ENCODE measurements at regions not wholly inside any gene's neighbourhood (a gene's known extent, or its start where the extent isn't known, plus 50 kb on each side); places are given as distances from the start of the nearest gene placed in this dataset.

DNA sequence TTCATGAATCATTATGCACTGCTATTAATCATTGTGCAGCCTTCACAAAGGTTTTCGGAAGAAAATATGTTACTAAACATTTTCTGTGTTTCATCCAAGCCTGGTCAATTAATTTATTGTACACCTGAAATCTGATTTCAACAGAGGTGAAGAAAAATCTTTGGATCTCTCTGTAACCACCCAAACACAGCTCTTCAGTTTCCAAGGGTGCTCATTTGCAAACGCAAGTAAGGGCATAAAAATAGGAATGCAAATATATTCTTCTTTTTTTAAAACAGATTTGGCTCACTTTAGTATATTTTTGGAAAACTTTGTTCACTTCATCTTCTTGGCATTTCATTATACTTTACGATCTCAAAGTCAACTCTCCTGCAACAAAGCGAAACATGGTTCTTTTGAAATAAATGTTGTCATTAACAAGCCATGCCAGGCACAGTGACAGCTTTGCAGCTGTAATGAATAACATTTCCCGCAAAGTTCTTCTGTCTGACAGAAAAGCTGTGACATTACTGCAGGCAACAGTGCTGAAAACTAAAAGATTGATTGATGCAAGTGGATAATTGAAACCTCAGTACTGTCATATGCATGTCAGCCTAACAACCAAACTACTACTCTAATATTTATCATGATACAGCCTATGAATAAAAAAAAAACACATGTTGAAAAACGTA lies 348.3 kb downstream of the FRK start:
- Mint-ChIP-seq H3K36me3 (no peaks in the 10 kb centered on the region), H3K4me3 (no peak overlapping the region), H3K4me1 (no peaks in the 10 kb centered on the region), H3K9me3 (no peaks in the 10 kb centered on the region), H3K27ac (no peak overlapping the region), H3K27me3 (no peaks in the 10 kb centered on the region)

DNA sequence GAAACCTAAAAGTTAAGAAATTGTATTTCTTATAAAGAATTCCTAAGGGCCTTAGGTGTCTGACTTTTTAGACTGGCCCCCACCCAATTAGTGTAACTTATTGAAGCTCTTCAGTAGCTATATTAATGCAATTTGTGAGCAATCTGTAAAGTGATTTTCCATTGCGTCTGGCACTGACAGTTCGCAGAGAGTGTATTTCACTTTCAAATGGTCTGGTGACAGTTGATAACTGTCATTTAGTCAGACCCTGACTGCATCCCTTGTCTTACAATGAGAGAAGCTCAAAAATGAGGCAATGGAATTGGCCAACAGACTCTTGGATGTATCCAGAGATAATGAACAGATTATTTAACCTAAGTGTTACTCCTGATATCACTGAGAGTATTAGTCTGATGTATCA lies 351.8 kb downstream of the FRK start:
- Mint-ChIP-seq H3K9me3 (no peaks in the 10 kb centered on the region), H3K27ac (no peak overlapping the region), H3K36me3 (no peaks in the 10 kb centered on the region), H3K4me1 (no peaks in the 10 kb centered on the region), H3K4me3 (no peak overlapping the region), H3K27me3 (no peaks in the 10 kb centered on the region)

DNA sequence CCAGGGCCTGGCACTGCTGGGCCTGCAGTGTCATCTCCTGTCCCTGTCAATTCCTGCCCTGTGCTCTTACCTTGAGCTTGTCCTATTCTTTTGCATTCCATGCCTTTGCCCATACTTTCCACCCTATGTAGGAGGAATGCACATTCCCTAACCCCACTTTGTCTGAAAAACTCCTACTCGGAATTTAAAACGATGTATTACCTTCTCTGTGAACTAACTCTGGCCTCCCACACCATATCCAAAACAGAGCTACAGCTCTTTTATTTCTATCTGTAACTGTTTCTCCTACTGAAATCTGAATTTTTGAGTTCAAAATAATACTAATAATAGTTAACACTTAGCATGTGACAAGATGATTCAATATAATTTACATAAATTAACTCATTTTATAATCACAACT lies 353.7 kb downstream of the FRK start:
- Mint-ChIP-seq H3K4me1 (no peaks in the 10 kb centered on the region), H3K36me3 (no peaks in the 10 kb centered on the region), H3K9me3 (peaks cover 7% of the 10 kb centered on the region), H3K27me3 (no peaks in the 10 kb centered on the region), H3K4me3 (no peak overlapping the region), H3K27ac (no peak overlapping the region)

DNA sequence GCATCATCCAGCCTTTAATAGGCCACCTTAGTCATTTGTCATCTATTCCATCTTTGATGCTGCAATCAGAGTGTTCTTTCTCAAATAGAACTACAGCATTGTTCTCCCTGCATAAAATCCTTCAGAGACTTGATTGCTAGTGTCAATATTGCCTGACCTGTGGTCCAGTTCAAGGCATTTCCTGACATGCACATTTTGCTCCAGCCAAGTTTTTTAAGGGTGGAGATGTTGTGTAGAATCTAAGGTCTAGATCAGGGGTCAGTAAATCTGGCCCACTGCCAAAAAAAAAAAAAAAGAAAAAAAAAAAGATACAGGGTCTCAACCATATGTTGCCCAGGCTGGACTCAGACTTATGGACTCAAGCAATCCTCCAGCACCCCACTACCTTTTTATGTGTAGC lies 354.4 kb downstream of the FRK start:
- Mint-ChIP-seq H3K4me1 (no peaks in the 10 kb centered on the region), H3K27ac (no peak overlapping the region), H3K4me3 (no peak overlapping the region), H3K36me3 (no peaks in the 10 kb centered on the region), H3K9me3 (peaks cover 12% of the 10 kb centered on the region), H3K27me3 (no peaks in the 10 kb centered on the region)

DNA sequence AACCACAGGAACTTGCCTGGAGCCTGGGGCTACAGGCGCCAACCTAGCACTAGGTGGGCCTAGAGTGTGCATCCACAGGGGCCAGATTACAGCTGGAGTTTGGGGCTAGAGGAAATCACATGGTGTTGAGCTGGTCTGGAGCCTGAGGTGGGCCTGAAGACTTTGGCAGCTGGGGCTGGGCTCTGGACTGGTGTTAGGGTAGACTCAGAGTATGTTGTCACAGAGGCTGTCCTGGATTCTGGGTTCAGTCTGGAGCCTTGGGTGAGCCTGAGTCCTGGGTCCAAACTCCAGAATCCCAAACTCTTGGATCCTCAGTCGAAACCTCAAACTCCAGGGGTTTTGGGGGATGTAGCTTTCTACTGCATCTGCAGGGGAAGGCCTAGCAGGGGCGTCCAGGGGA lies 356.7 kb downstream of the FRK start:
- Mint-ChIP-seq H3K27ac (no peak overlapping the region), H3K27me3 (no peaks in the 10 kb centered on the region)

DNA sequence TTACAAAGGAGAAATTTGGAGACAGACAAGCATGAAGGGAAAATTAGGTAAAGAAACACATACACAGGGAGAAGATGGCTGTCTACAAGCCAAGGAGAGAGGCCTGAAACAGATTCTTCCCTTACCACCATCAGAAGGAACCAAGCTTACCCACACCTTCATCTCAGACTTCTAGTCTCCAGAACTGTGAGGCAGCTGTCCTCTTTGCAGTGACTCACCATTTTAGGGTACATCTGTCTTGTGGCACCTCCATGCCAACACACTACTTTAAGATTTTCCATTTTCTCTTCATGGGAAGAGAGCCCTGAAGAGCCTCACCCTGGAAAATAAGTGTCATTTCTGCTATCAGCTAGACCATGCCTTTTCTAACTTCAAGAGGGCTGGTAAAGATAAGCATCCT lies 369.3 kb downstream of the FRK start:
- H3K9me3 Mint-ChIP-seq, result peaks cover 10% of the 10 kb centered on the region
- H3K4me3 Mint-ChIP-seq, result no peak overlapping the region
- no peaks in the 10 kb centered on the region for H3K4me1 Mint-ChIP-seq

More for the DNA sequence above, 356.7 kb downstream of the FRK start:
- peaks cover 12% of the 10 kb centered on the region for H3K9me3 Mint-ChIP-seq
- H3K36me3 Mint-ChIP-seq, result no peaks in the 10 kb centered on the region
- no peak overlapping the region for H3K4me3 Mint-ChIP-seq
- H3K4me1 Mint-ChIP-seq, result no peaks in the 10 kb centered on the region

DNA sequence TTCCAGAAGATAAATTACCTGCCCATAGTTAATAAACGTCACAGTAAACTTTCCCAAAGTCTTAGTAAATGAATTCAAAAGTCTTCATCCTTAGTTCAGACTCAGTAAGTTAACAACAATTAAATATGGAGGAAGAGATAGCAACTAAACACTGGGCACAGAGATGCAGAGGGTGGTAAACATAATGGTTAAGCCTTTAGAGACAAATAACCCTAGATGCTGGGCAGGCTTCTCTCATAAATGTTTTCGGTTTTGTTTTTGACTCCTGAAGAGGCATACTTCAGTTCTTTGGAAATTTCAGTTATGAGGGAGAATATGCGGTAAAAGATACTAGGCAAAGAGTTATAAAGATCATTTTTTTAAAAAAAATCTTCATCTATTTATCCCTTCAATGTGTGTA lies 369.8 kb downstream of the FRK start:
- H3K27me3 Mint-ChIP-seq, result no peaks in the 10 kb centered on the region
- no peak overlapping the region for H3K27ac Mint-ChIP-seq
- no peak overlapping the region for H3K4me3 Mint-ChIP-seq
- H3K4me1 Mint-ChIP-seq, result no peaks in the 10 kb centered on the region
- peaks cover 5% of the 10 kb centered on the region for H3K9me3 Mint-ChIP-seq
- no peaks in the 10 kb centered on the region for H3K36me3 Mint-ChIP-seq

More for the DNA sequence above, 369.3 kb downstream of the FRK start:
- Mint-ChIP-seq H3K27ac (no peak overlapping the region), H3K27me3 (no peaks in the 10 kb centered on the region), H3K36me3 (no peaks in the 10 kb centered on the region)

DNA sequence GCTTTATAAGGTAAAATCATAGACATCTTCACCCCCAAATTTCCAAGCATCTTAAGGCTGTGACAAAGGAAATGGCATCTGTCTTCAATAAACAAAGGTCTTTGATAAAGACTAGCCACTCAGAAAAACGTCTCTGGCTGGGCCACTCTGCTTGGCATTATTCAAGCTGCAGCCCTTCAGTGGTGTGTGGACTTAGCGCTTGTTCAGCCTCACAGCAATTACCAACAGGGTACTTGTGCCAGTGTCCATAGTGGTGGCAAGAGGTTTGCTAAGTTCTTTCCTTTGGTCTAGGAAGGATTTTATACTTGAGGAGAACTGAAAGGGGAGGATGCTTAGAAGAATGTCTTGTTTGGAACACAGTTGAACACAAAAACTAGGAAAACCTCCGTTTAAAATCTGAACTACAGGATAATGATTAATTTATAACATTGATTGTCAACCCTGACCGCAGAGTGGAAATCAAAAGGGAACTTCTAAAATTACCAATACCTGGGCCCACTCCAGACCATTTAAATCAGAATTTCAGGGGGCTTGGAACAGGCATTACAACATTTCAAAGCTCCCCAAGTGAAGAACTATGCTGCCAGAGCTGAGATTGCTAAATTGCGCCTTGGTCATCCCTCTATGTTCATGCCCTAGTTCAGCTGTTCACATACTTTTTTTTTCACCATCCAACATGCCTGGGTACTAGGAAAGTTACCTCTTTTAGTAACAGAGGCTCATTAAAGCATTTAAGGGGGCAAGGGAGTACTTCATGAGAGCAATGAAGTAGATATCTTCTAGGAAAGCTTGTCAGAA lies 378.5 kb downstream of the FRK start:
- Mint-ChIP-seq H3K9me3 (no peaks in the 10 kb centered on the region), H3K36me3 (no peaks in the 10 kb centered on the region), H3K4me1 (no peaks in the 10 kb centered on the region), H3K27ac (no peak overlapping the region), H3K27me3 (no peaks in the 10 kb centered on the region), H3K4me3 (no peak overlapping the region)

DNA sequence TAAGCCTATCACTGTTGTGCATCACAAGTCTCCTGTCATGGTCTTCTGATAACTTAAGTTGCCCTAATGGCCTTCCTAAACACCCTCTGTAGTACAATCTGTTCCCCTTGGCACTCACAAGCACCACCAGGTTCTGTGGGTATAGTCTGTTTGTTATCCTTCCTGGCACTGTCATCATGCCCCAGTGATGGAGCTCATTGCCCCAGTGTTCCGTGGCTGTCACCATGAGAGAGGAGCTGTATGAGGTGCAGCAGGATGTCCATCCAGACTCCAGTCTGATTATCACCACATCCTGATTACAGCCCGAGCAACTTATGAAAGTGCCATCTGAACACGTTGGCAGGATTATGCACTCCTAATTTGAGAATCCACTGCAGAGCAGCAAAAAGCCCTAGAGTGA lies 380.1 kb downstream of the FRK start:
- H3K4me3 Mint-ChIP-seq, result no peak overlapping the region
- H3K27me3 Mint-ChIP-seq, result no peaks in the 10 kb centered on the region
- H3K4me1 Mint-ChIP-seq, result no peaks in the 10 kb centered on the region
- H3K27ac Mint-ChIP-seq, result no peak overlapping the region
- no peaks in the 10 kb centered on the region for H3K36me3 Mint-ChIP-seq
- peaks cover 4% of the 10 kb centered on the region for H3K9me3 Mint-ChIP-seq

DNA sequence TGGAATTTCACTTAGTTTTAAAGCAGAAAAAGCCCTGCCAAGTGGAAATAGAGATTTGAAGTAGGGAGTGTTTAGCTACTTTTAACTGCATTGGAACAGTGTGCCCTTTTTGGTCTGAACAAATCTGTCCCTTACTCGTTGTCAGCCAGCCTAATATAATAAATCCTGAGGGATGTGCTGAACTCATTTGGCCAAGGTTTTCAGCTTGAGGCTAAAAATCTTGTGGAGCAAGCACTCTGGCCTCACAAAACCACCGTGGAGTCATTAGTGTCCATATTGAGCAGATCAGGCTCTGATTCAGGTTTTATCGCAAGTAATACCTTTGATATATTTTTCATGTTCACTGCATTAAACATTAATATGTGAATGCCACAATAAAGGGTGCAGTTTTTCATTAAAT lies 383.5 kb downstream of the FRK start:
- no peak overlapping the region for H3K4me3 Mint-ChIP-seq
- no peaks in the 10 kb centered on the region for H3K4me1 Mint-ChIP-seq
- no peaks in the 10 kb centered on the region for H3K36me3 Mint-ChIP-seq
- H3K9me3 Mint-ChIP-seq, result peaks cover 5% of the 10 kb centered on the region
- H3K27ac Mint-ChIP-seq, result no peak overlapping the region
- no peaks in the 10 kb centered on the region for H3K27me3 Mint-ChIP-seq

DNA sequence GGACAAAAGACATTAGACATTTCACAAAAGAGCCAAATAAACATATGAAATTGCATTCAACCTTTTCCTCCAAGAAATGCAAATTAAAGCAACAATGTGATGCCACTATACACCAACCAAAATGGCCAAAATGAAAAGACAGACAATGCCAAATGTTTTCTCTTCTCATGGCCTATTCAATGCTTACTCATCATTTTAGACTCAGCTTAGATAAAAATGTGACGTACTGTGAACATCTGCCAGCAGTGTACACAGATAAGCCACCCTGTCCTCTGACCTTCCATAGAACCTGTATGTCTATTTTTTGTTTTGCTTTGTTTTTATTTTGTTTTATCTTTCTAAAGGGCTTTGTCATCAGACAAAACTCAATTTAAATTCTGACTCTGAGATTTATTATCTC lies 385.2 kb downstream of the FRK start:
- Mint-ChIP-seq H3K27ac (no peak overlapping the region), H3K4me1 (no peaks in the 10 kb centered on the region), H3K36me3 (no peaks in the 10 kb centered on the region), H3K9me3 (peaks cover 5% of the 10 kb centered on the region), H3K4me3 (no peak overlapping the region), H3K27me3 (no peaks in the 10 kb centered on the region)

DNA sequence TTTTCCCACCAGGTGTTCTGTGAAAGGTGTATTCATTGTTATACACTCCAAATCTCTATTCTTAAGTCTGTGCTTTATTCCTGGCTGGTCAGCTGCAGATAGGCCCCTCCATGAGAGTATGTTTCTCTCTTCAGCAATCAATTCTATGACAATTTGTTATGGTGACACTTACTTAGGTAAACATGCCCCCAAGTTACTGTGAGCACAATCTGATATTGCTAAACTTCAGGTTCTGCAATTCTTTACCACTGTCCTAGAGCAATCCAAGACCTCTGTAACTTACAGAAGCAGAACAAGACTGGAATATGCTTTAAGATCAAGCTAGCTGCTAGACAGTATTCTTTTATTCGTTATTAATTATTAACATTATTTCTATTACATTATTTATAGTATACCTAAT lies 391.9 kb downstream of the FRK start:
- Mint-ChIP-seq H3K27ac (no peak overlapping the region), H3K4me1 (no peaks in the 10 kb centered on the region), H3K27me3 (no peaks in the 10 kb centered on the region), H3K36me3 (no peaks in the 10 kb centered on the region), H3K4me3 (no peak overlapping the region), H3K9me3 (no peaks in the 10 kb centered on the region)

DNA sequence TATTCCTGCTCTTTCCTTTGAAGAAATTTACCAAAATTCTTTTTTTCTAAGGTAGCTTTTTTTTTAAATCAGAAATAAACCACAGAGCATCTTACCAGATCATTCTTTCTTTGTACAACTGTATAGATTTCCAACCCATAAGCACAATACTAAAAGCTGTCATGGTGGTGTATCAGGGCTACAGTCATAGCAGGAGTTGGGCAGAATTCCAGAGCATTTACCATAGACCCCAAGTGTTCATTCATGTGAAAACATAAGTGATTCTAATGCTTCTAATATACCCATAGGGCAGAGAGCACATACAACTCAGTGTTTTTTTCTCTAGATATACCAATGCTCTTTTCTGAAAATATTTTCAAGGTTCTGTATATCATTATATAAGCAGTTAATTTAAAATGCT lies 392.5 kb downstream of the FRK start:
- Mint-ChIP-seq H3K4me3 (no peak overlapping the region), H3K4me1 (no peaks in the 10 kb centered on the region), H3K9me3 (no peaks in the 10 kb centered on the region), H3K27me3 (no peaks in the 10 kb centered on the region), H3K36me3 (no peaks in the 10 kb centered on the region), H3K27ac (no peak overlapping the region)

DNA sequence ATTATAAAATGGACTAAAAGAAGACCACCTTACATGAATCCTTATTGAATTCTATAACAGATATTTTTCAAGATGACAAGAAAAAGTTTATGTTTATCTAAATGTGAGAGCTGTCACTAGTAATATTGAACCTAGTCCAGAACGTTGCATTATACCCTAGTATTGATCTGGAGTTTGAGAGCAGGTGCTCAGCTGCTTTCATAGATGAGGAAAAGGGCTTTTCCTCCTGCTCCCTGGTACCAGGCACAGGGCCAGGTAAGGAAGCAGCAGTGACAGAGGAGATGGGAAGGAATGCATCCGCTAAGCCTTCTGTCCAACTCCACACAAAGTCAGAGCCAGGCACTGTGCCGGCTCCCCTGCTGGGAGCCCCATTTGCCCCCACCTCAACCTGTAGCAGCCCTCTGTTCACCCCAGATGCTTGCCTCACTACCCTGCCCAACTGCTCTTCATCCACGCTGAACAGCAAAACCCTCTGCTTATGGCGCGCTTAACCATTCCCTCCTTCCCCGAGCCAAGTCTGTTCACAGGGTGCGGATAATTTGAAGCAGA lies 393.1 kb downstream of the FRK start:
- Mint-ChIP-seq H3K9me3 (no peaks in the 10 kb centered on the region), H3K4me1 (no peaks in the 10 kb centered on the region), H3K36me3 (no peaks in the 10 kb centered on the region), H3K27me3 (no peaks in the 10 kb centered on the region), H3K27ac (no peak overlapping the region), H3K4me3 (no peak overlapping the region)

DNA sequence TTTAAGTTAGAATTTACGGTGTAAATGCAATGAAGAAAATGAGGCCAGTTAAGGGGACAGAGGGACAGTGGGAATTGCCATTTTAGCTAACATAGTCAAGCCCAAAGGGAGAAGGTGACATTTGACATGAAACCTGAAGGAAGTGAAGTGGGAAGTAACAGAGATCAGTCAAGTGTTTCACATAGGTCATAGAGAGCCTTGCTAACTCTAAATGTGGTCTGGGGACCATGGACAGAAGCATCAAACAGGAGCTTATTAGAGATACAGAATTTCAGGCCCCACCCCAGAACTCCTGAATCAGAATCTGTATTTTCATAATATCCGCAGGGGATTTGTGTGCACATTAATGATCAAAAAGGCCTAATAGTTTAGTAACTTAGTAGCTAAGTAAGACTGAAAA lies 393.7 kb downstream of the FRK start:
- H3K36me3 Mint-ChIP-seq, result no peaks in the 10 kb centered on the region
- H3K4me1 Mint-ChIP-seq, result no peaks in the 10 kb centered on the region
- no peak overlapping the region for H3K27ac Mint-ChIP-seq
- H3K9me3 Mint-ChIP-seq, result no peaks in the 10 kb centered on the region
- H3K4me3 Mint-ChIP-seq, result no peak overlapping the region
- H3K27me3 Mint-ChIP-seq, result no peaks in the 10 kb centered on the region

DNA sequence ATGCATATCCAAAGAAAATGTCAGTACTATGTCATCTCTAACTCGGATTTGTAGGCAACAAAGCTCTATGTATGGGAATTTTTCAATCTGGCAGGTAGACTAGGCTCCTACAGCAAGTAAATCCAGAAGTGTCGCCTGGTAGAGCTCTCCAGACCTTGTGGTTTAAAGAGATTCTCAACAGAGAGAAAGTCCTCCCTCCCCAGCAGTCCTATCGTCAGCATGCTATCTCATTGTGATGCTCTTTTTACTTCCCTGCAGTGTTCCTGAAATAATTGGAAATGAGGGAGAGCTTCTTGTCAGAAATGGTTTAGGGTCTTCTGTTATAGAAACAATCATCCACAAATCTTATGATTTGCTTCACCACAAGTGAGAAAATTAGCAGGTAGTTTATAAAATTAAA lies 395.4 kb downstream of the FRK start:
- Mint-ChIP-seq H3K27ac (no peak overlapping the region), H3K36me3 (no peaks in the 10 kb centered on the region), H3K9me3 (peaks cover 5% of the 10 kb centered on the region), H3K4me1 (no peaks in the 10 kb centered on the region), H3K4me3 (no peak overlapping the region), H3K27me3 (no peaks in the 10 kb centered on the region)

Data from activated naive CD4-positive, alpha-beta T cell treated with anti-CD3 and anti-CD28 coated beads, Interleukin-2, amount 50 U/mL, for 24 hours (primary cell).